Stimulated activated CD8-positive, alpha-beta memory T cell treated with anti-CD3 and anti-CD28 coated beads, Interleukin-7, amount 100 ng/mL, for 48 hours (primary cell): ENCODE measurements at regions not wholly inside any gene's neighbourhood (a gene's known extent, or its start where the extent isn't known, plus 50 kb on each side); places are given as distances from the start of the nearest gene placed in this dataset.
"Not testable (repeated sequence)": the region's sequence is repeated elsewhere in the genome, so short reads cannot be mapped to it uniquely, and the experiment has no call there.

ENCODE experiments used
- DNase-seq, 2 donors: peaks; one replicate each; pipeline ENCODE4 v3.0.0-alpha.2; 2020; ENCODE audit warnings: low read depth in 1 of 2; ENCODE audit errors: extremely low read depth in 1 of 2

DNA sequence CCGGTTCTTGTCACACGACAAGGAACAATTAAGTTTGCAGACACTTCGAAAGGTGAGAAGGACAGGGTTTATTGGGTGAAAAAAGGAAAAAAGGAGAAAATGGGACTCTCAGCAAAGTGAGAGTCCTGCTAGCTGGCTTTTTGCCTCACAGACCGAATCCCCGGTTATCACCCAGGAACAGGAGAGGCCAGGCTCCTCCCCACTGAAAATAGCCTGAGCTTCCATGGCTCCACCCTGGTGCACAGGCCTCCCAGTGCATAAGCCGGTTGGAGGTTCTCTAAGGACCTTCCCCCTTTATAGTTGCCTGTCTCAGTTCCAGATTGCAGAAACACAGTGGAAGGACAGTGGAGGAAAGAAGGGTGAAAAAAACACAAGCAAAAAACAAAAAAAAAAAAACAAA lies 571.7 kb downstream of the KCTD12 start:
- no peak for DNase-seq

DNA sequence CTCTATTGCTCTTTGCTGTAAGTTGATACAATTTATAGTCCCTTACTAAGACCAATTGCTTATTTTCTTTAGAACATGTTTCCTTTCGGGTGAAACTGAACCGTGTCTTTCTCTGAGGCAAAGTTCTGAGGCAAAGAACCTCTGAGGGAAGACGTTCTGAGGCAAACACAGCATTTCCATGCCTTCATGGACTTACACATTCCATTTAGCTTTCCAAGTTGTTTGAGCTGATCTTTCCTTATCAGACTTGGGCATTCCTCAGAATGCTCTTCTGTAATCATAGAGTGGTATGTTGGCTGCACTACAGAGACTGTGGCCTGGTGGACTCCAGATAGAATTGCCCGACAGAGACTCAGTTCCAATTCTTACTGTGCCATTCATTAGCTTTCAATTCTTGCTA lies 579.1 kb downstream of the KCTD12 start:
- no peak for DNase-seq

DNA sequence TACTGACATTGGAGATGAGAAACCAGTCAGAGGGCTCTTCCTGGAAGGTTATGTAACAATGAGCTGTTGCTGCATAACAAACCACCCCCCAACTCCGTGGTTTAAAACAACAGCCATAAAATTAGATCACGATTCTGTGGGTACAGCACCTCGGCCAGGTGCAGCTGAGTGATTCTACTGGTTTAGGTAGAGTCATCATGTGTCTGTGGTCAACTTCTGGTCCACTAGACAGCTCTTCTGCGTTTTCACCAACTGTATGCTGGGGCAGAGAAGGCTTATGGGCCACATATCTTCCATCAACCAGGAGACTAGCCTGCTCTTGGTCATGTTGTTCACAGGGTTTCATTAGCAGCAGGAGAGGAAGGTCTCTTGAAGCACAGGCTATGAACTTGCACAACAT lies 585.5 kb downstream of the KCTD12 start:
- DNase-seq = no peak

DNA sequence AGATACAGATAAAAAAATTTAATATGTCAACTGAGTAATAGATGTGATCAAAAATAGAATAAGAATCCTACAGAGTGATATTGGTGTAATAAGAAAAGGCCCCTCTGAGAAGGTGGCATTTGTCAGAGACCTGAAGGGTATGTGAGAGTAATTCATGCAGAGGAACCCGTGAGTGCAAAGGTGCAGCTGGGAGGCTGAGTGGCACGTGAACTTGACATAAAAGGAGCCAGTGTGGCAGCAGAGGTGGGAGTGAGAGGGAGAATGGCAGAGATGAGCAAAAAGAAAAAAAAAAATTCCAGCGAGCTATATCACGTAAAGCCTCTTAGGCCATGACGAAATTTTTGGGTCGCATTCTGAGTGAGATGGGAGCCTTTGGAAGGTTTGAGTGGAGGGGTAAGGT lies 588.9 kb downstream of the KCTD12 start:
- DNase-seq = no peak

DNA sequence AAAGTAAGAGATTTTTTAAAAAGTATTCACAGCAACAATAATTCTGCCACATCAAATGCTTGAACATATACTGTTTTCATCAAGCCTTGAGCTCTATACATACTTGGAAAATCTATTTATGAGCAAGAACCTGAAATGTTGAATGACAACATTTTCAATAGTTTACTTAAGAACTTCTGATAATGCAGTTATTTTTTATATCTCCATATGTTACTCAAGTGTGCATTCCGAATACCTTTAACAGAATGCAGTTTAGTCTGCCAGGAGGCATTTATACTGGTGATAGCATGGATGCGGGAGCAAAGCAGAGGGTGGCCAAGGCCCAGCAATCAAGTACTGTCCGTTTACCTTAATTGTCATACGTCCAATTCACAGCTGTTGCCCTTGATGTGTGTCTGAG lies 589.5 kb downstream of the KCTD12 start:
- DNase-seq = no peak

DNA sequence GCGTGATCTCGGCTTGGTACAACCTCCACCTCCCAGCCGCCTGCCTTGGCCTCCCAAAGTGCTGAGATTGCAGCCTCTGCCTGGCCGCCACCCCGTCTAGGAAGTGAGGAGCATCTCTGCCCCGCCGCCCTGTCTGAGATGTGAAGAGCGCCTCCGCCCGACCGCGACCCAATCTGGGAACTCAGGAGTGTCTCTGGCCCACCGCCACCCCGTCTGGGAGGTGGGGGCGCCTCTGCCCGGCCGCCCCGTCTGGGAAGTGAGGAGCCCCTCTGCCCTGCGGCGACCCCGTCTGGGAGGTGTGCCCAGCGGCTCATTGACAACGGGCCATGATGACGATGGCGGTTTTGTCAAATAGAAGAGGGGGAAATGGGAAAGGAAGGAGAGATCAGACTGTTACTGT lies 591.2 kb downstream of the KCTD12 start:
- DNase-seq = not testable (repeated sequence)

DNA sequence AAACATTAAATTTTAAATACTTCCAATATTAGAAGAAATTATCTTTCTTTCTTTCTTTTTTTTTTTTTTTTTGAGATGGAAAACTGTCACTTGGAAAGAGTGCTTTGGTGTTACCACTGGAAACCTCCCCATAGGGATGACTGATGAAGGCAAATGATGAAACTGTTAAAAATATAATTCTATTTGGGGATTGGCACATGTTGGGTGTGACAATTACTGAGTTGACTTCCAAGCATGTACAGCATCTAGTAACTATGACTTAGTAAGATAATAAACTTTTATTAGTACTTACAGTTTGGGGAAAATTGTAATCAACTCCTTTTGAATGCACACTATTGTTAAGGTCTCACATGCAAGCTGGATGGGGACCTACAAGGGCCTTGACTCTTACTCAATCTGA lies 592.5 kb downstream of the KCTD12 start:
- DNase-seq = no peak

DNA sequence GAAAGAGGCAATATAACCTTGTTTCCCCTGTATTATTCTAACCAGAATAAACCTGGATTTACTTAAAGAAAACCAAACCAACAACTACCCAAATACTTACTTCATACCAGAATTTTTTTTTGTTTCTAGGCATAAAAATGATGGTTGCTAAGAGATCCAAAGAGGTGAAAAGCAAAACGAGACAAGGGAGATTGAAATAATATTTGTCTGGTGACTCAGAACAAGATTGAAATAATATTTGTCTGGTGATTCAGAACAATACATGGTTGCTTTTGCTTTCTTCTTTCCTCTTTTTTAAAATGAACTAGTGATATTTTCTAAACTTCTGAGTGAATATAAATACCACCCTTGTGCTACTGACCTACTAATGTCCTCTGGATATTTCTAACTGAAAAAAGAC lies 592.9 kb downstream of the KCTD12 start:
- no peak for DNase-seq

DNA sequence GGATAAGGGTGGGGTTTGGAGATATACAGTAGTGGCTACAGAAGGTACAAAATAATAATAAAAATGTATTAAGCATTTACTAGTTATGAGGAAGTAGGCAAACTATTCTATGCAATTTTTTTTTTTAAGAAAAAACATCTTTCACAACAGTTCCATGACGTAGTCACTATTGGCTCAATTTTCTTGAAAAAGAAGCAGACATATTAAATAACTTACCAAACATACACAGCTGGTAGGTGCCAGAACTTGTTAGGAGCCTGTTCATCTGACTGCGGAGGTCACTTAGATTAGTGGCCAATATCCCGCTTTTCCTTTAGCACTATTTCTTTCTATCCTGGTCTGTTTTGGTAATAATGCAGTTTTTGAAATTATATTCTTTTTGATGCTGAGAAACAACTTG lies 593.5 kb downstream of the KCTD12 start:
- DNase-seq = no peak

DNA sequence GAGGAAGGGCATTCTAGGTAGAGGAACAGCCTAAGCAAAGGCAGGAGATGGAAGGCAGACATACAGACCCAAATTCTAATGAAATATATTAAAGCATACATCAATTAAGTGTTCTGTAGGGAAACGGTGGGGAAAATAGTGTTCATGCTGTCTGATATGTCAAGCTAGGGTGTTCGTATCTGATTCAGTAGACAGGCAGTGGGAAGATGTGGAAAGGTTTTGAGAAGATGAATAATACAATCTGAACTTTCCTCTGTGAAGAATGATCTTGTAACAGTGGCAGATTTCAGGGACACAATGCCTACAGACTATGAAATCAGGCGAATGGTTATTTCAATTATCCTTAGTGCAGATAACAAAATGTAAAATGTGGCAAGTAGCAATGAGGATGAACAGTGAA lies 594.2 kb downstream of the KCTD12 start:
- DNase-seq = no peak

DNA sequence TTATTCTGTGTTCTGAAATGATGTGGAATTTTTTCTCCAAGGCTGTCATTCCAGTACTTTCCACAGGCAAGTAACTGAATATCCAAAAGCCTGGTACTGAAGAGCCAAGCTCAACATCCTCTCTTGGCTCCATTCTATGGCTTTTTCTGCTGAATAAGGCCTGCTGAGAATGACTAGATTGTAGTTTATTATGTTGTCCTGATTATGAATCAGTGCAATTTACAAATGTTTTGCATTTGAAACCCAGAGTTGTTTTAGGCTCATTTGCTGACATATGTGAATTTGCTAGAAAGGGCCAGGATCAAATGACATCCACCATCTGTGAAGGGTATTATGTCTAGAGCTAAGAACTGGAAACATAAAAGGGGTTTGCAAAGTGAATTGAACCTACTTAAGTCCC lies 596.6 kb downstream of the KCTD12 start:
- DNase-seq = no peak

DNA sequence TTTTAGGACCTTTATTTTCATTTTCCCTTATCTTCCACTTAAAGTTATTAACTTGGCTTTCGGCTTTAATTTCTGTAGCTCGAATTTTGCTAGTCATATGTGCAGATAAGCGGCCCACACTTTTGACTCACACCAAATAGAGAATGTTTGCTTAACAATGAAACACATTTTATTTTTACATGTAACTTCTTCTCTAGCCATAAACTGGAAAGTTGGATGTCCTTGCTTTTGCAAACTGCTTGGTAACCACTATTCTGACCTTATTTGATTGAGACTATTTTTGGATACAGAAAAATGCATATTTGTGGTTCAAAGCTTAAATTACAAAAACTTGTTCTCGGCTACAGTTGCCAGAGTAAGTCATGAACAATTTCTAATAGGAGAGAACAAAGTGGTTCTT lies 600.0 kb downstream of the KCTD12 start:
- no peak for DNase-seq

DNA sequence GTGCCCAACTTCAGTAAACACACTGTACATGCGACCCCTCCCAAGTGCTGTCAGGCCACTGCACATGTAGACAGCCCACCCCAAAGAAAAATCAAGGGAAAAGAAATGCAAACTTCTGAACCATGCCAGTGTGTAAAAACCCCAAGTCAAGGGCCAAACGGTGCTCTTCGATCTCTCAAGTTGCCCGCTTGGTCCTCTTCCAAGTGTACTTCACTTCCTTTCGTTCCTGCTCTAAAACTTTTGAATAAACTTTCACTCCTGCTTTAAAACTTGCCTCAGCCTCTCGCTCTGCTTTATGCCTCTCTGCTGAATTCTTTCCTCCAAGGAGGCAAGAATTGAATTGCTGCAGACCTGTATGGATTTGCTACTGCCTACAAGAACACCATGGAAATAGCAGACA lies 600.7 kb downstream of the KCTD12 start:
- no peak for DNase-seq

DNA sequence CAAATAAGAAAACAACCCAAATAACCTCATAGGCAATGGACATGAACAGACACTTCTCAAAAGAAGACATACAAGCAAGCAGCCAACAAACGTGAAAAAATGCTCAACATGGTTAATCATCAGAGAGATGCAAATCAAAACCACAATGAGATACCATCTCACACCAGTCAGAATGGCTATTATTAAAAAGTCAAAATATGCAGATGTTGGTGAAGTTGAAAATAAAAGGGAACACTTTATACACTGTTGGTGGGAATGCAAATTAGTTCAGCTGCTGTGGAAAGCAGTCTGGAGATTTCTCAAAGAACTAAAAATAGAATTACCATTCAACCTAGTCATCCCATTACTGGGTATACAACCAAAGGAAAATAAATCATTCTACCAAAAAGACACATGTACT lies 606.4 kb downstream of the KCTD12 start:
- DNase-seq = not testable (repeated sequence)

DNA sequence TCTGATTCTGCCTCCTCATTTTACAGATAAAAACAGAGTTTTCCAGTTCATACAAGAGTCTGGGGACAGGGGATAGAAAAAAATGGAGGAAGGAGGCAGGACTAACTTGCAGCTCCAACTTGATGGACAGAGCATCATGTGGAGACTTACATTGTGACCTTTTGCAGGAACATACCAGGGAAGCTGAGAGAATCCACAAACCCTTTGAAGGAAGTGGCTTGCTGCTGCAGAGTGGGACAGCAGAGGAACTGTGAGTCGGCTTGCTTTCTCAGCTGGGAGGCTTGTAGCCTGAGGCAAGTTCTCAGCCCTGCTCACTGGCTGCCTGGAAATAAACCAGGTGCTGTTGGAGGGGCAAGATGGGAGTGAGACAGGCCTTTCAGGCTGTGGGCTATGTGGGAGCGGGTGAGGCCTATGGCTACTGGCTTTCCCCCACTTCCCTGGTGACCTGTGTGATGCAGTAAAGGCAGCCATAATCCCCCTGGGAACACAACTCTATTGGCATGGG lies 614.4 kb downstream of the KCTD12 start:
- DNase-seq = no peak

DNA sequence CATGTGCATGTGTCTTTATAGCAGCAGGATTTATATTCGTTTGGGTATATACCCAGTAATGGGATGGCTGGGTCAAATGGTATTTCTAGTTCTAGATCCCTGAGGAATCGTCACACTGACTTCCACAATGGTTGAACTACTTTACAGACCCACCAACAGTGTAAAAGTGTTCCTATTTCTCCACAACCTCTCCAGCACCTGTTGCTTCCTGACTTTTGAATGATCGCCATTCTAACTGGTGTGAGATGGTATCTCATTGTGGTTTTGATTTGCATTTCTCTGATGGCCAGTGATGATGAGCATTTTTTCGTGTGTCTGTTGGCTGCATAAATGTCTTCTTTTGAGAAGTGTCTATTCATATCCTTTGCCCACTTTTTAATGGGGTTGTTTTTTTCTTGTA lies 617.9 kb downstream of the KCTD12 start:
- DNase-seq = not testable (repeated sequence)

DNA sequence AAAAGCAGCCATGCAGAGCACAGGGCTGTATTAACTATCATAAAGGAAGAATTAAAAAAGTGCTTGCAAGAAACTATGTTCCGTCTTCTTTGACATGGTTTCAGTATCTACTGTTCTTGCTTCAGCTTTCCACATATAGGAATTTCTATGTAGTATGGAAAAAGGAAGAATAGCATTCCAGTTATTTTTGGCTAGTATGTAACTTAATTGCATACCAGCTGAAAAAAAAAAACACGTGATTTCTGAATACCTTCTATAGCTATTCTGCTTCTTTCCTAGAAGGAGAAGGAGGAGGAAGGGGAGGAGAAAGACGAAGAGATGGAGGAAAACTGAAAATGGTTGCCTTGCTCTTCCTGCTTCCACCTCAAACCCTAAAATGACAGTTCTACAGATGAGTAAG lies 619.0 kb downstream of the KCTD12 start:
- no peak for DNase-seq

DNA sequence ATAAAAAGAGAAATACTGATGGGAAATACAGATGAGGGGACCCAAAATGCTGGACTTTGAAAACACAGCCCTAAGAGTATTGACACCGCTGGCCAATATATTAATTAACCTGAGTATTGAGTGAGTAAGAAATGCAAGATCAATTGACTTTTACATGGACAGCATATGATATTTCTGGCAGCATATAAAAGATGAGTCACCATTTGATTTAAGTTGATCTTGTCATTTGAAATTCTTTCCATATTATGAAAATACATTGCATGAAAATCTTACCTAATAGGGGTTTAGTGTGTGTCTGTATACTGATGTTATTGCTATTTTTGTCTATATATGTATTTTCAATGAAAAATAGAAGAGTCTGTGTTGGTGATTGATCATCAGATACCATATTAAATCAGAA lies 619.6 kb downstream of the KCTD12 start:
- DNase-seq = no peak

DNA sequence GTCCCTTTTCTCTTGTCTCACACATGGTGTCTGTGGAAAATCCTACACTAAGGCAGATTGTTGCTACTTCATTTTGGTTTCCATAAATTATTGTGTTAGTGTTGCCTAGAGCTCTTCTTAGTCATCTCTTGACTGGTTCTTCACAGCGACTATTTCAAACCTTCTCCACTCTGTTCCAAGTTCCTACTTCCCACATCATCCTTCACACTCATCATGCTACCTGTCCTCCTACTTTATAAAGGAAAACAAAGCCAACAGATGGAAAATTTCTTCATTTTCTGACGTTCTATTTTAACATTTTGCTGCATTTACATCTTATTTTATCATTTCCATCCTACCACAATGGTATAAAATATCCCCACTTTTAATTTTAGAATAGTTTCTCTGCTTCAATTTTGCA lies 614.1 kb downstream of the LMO7 start:
- DNase-seq = no peak

DNA sequence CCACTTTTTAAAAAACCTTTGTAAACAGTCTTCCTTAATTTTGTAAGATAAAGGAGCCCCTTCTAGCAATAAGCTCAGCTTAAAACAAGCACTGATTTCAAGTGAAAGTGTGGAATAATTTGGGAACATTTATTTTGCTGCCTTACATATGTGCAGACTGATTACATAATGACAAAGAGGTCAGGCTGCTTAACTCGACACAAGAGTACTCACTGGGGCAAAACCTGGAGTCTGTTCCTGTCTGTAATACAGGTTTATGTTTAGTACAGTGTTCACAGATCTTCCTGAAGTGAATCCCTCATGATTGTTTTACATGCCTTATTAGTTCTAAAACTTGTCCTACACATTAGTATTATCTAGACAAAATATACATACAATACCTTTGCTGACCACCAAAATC lies 609.8 kb downstream of the LMO7 start:
- no peak for DNase-seq

DNA sequence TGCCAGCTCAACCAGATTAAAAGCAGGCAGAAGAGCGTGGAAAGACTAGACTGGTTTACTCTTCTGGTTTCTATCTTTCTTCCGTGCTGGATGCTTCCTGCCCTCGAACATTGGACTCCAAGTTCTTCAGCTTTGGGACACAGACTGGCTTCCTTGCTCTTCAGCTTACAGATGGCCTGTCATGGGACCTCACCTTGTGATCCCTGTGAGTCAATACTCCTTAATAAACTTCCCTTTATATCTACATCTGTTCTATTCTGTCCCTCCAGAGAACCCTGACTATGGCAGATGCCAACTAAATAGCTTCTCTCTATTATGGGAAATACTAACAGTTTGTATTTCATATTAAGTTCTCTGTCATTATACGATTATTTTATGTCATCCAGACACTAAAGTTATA lies 609.1 kb downstream of the LMO7 start:
- no peak for DNase-seq

DNA sequence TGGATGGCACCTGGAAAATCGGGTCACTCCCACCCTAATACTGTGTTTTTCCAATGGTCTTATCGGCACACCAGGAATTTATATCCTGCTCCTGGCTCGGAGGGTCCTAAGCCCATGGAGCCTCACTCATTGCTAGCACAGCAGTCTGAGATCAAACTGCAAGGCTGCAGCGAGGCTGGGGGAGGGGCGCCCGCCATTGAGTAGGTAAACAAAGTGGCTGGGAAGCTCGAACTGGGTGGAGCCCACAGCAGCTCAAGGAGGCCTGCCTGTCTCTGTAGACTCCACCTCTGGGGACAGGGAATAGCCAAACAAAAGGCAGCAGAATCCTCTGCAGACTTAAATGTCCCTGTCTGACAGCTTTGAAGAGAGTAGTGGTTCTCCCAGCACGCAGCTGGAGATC lies 607.0 kb downstream of the LMO7 start:
- not testable (repeated sequence) for DNase-seq

DNA sequence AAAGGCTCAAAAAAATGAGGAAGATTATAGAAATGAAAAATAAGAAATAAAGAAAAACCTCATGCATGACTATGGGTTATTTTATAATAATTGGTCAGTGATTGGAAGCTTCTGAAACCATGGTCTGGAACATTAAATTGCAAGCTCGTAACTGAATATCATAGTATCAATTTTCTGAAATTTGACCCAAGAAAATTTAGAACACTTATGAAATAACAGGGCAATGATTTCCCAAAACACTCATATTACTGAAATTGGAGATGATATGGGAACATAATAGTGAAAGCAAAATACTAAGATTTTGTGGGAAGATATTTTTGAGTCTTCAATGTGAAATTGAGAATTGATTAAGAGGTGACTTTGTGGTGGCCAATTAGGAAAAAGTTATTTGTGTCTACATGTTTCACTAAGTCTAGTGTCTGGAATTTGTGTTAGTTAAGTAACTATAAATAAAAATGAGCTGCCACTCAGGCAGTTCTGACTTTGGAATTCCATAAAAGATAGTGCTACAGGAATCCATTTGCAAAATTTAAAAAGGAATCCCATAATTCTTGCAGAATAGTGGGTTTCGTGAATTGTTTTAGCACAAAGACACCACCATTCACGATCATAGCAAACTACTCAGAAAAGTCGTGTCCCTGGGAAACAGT lies 603.0 kb downstream of the LMO7 start:
- DNase-seq = no peak
